ENCODE measurements at regions not wholly inside any gene's neighbourhood (a gene's known extent, or its start where the extent isn't known, plus 50 kb on each side); places are given as distances from the start of the nearest gene placed in this dataset.

DNA sequence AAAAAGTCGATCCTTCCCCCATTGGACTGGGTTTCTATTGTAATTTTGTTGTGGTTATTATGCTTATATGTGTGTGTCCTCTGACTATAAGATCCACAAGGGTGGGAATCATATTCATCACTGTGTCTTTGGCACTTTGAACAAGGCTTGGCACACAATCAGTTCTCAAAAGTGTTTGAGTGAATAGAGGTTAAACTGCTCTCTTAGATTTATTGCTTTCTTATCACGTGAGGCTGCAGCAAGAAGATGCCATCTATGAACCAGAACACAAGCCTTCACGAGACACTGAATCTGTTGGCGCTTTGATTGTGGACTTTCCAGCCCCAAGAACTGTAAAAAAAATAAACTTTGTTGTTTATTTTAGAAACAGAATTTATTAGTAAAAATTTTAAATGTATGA is 295.0 kb upstream of the MDFIC2 start:
- no peak overlapping the region for H3K27ac ChIP-seq
- TF ChIP-seq, protein P1, sequence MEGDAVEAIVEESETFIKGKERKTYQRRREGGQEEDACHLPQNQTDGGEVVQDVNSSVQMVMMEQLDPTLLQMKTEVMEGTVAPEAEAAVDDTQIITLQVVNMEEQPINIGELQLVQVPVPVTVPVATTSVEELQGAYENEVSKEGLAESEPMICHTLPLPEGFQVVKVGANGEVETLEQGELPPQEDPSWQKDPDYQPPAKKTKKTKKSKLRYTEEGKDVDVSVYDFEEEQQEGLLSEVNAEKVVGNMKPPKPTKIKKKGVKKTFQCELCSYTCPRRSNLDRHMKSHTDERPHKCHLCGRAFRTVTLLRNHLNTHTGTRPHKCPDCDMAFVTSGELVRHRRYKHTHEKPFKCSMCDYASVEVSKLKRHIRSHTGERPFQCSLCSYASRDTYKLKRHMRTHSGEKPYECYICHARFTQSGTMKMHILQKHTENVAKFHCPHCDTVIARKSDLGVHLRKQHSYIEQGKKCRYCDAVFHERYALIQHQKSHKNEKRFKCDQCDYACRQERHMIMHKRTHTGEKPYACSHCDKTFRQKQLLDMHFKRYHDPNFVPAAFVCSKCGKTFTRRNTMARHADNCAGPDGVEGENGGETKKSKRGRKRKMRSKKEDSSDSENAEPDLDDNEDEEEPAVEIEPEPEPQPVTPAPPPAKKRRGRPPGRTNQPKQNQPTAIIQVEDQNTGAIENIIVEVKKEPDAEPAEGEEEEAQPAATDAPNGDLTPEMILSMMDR (IDR thresholded peaks at IDR 0.05), result no peak
- intact Hi-C loops (cut with DNase I), result no loop called here

DNA sequence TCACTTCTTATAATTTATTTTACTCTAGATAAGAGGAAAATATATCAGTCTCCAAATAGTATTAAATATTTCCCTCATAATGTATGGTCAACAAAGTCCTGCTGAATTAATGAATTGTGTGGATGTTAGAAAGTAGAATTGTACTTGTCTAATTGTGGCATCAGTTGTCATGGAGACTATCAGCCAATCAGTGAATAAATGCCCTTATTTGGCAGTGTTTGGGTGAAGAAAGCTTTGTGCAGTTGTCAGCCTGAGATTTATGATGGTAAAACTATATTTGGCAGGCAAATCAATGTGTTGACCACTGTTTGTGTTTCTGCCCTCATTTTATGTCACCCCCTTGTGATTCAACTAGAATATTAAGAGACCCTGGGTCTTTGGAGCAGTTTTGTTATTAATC is 293.6 kb upstream of the MDFIC2 start:
- Histone ChIP-seq H3K36me3 (no peaks in the 10 kb centered on the region), H3K27ac (no peak overlapping the region), H3K27me3 (no peaks in the 10 kb centered on the region), H3K4me3 (no peak overlapping the region), H3K9me3 (no peaks in the 10 kb centered on the region), H3K4me1 (no peaks in the 10 kb centered on the region)
- TF ChIP-seq, protein P1 (IDR thresholded peaks at IDR 0.05), result no peak
- DNase-seq (ENCODE audit: low spot score in 2 of 2), result no peak
- intact Hi-C loops (cut with DNase I), result no loop called here

More for the DNA sequence above, 295.0 kb upstream of the MDFIC2 start:
- Histone ChIP-seq H3K4me1 (no peaks in the 10 kb centered on the region), H3K4me3 (no peak overlapping the region), H3K9me3 (no peaks in the 10 kb centered on the region), H3K36me3 (no peaks in the 10 kb centered on the region), H3K27me3 (no peaks in the 10 kb centered on the region)
- no peak for DNase-seq (ENCODE audit: low spot score in 2 of 2)

DNA sequence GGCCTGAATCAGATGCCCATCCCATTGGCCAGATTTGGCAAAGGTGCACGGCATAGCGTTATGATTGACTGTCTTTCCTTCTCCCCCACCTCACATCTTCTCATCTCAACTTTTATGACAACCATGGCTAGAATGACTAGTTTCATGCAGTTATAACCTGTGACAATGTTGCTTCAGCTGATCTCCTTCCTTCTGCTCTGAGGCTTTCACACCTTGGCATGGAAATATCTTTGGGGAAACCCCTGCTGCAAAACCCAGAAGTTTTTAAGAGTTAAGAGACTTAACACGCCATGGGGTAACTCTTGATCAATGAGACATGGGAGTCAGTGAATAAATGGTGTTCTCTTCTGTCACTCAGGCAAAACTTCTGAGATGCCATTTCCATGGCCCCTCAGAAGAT is 290.7 kb upstream of the MDFIC2 start:
- H3K9me3 ChIP-seq, result no peaks in the 10 kb centered on the region
- TF ChIP-seq, protein P1 (IDR thresholded peaks at IDR 0.05), result no peak

DNA sequence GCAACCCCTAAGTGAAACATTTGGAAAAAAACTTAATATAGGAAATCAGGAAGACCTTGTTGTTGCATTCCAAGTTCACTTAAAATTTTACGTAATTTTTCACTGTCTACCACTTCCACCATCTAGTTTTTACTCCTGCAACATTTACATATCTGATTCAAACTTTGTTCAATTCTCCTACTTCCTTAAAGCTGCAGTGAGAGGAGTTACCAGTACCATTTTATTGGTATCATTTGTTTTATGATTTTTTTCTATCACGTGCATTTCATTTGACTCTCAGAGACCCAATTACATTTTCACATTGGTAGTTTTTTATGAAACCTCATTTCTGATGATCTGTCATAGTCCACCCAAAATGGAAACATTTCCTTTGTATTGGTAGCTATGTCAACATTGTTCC is 284.9 kb upstream of the MDFIC2 start:
- TF ChIP-seq, protein P1 (IDR thresholded peaks at IDR 0.05), result no peak
- intact Hi-C loops (cut with DNase I), result no loop called here
- DNase-seq (ENCODE audit: low spot score in 2 of 2), result no peak
- Histone ChIP-seq H3K27ac (no peak overlapping the region), H3K27me3 (no peaks in the 10 kb centered on the region), H3K36me3 (no peaks in the 10 kb centered on the region), H3K4me1 (no peaks in the 10 kb centered on the region), H3K4me3 (no peak overlapping the region), H3K9me3 (no peaks in the 10 kb centered on the region)

More for the DNA sequence above, 290.7 kb upstream of the MDFIC2 start:
- intact Hi-C loops (cut with DNase I), result no loop called here
- H3K36me3 ChIP-seq, result no peaks in the 10 kb centered on the region
- no peak overlapping the region for H3K27ac ChIP-seq
- no peak for DNase-seq (ENCODE audit: low spot score in 2 of 2)
- no peaks in the 10 kb centered on the region for H3K4me1 ChIP-seq
- H3K4me3 ChIP-seq, result no peak overlapping the region
- no peaks in the 10 kb centered on the region for H3K27me3 ChIP-seq

DNA sequence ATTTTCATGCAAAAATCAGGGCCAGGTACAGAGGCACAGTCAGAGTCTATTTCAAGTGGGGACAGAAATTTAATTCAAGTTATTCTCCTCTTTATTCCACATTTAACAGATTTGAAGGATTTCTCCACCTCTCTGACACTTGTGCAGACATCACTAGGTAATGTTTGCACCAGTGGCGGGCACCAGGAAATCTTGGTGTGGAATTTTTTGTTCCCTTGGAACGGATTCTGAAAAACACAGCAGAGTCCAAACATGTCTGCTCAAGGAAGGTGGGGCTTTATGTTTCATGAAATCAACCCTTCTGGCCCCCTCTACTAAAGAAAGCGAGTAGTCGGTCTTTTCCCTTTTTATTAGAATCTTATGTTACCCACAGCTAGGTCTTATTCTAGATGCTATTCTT is 271.2 kb upstream of the MDFIC2 start:
- H3K36me3 ChIP-seq, result no peaks in the 10 kb centered on the region
- H3K4me3 ChIP-seq, result no peak overlapping the region
- H3K27me3 ChIP-seq, result no peaks in the 10 kb centered on the region
- intact Hi-C loops (cut with DNase I), result no loop called here
- TF ChIP-seq, protein P1 (IDR thresholded peaks at IDR 0.05), result no peak
- no peak overlapping the region for H3K27ac ChIP-seq
- no peaks in the 10 kb centered on the region for H3K4me1 ChIP-seq
- H3K9me3 ChIP-seq, result no peaks in the 10 kb centered on the region
- no peak for DNase-seq (ENCODE audit: low spot score in 2 of 2)

DNA sequence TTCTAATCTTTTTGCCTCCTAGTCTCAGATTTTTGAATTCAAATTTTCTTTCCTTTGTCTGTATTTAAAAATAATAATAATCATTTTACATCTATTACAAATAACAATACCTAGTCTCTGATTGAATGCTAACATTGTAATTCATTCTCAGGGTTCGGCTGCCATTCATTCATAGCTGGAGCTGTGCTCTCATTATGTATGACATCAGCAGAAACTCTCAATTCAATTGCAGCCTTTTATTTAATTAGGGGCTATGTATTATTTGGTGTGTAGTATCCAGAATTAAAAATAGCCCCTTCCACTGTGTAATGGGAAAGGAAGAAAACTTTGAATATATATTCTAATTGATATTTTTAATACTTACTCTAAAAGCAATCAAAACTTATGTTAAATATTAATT is 270.4 kb upstream of the MDFIC2 start:
- TF ChIP-seq, protein P1 (IDR thresholded peaks at IDR 0.05), result no peak
- H3K9me3 ChIP-seq, result no peaks in the 10 kb centered on the region
- H3K4me3 ChIP-seq, result no peak overlapping the region
- DNase-seq (ENCODE audit: low spot score in 2 of 2), result no peak
- no peaks in the 10 kb centered on the region for H3K27me3 ChIP-seq
- no peaks in the 10 kb centered on the region for H3K36me3 ChIP-seq
- no peaks in the 10 kb centered on the region for H3K4me1 ChIP-seq
- intact Hi-C loops (cut with DNase I), result no loop called here
- no peak overlapping the region for H3K27ac ChIP-seq

Data from ascending aorta (tissue), 2 donors.